IMR-90 (cell line): ENCODE measurements at regions not wholly inside any gene's neighbourhood (a gene's known extent, or its start where the extent isn't known, plus 50 kb on each side); places are given as distances from the start of the nearest gene placed in this dataset.

Experiments
- ATAC-seq: fragments of 200-7000 bp; cut with Tn5 transposase; 2 replicates; pipeline ENCODE4 v1.9.1; 2020; ENCODE audit warnings: low read depth, mild to moderate bottlenecking, moderate library complexity
- BruUV-seq: library from RNA; stranded (reverse); fragments of 400-500 nt; replicated peaks from 2 replicates; lab custom pipeline; 2021; lab: Mats Ljungman, UMichigan
- CTCF ChIA-PET: fragments of 300-600 bp; formaldehyde crosslinking; extraction: SDS; loops from one replicate; lab custom pipeline; 2021; ENCODE audit warnings: antibody characterized with exemption; lab: Yijun Ruan, JAX
- POLR2A ChIA-PET: fragments of 300-600 bp; sonication (Branson Sonifier 250); formaldehyde crosslinking; loops from one replicate; lab custom pipeline; 2022; ENCODE audit warnings: antibody characterized with exemption; ENCODE audit not compliant: unreplicated experiment; lab: Charles Lee
- DNase-seq: peaks from one replicate; pipeline ENCODE4 v3.0.0; 2013
- H2AFZ ChIP-seq: replicated peaks from 2 replicates; pipeline ENCODE3; 2013; ENCODE audit warnings: low read length, mild to moderate bottlenecking; ENCODE audit not compliant: poor library complexity
- H2AK5ac ChIP-seq: 2 replicates; pipeline ENCODE4 v1.6.1; 2013; ENCODE audit warnings: low read depth, low read length, inconsistent platforms
- H2AK9ac ChIP-seq: replicated peaks from 2 replicates; pipeline ENCODE3; 2013; ENCODE audit warnings: mild to moderate bottlenecking, low read depth, low read length, moderate library complexity; ENCODE audit not compliant: poor library complexity
- H2BK120ac ChIP-seq: 2 replicates; pipeline ENCODE4 v1.6.1; 2013; ENCODE audit warnings: low read depth, low read length, inconsistent platforms
- H2BK15ac ChIP-seq: 3 replicates; pipeline ENCODE4 v1.6.1; 2013; ENCODE audit warnings: low read depth, low read length, inconsistent platforms
- H2BK20ac ChIP-seq: 2 replicates; pipeline ENCODE4 v1.6.1; 2013; ENCODE audit warnings: low read depth, mild to moderate bottlenecking, inconsistent platforms, low read length, moderate library complexity
- H2BK5ac ChIP-seq: 2 replicates; pipeline ENCODE4 v1.6.1; 2013; ENCODE audit warnings: mild to moderate bottlenecking, low read depth, low read length, inconsistent platforms; ENCODE audit not compliant: poor library complexity, severe bottlenecking
- H3K14ac ChIP-seq: replicated peaks from 2 replicates; pipeline ENCODE4 v1.6.1; 2013; ENCODE audit warnings: low read depth, low read length, inconsistent platforms
- H3K18ac ChIP-seq: 2 replicates; pipeline ENCODE4 v1.6.1; 2013; ENCODE audit warnings: low read depth, low read length, control low read depth
- H3K23ac ChIP-seq: 2 replicates; pipeline ENCODE4 v1.6.1; 2013; ENCODE audit warnings: low read depth, low read length, inconsistent platforms
- H3K27ac ChIP-seq: 2 replicates; pipeline ENCODE4 v1.5.1; 2013; ENCODE audit warnings: mild to moderate bottlenecking, control low read depth, low read length; ENCODE audit not compliant: insufficient read depth
- H3K27me3 ChIP-seq: 2 replicates; pipeline ENCODE4 v1.6.1; 2013; ENCODE audit warnings: low read length; ENCODE audit not compliant: control insufficient read depth, insufficient read depth
- H3K36me3 ChIP-seq: 2 replicates; pipeline ENCODE4 v1.6.1; 2013; ENCODE audit warnings: low read length, mixed read lengths; ENCODE audit not compliant: control insufficient read depth, insufficient read depth
- H3K4ac ChIP-seq: 2 replicates; pipeline ENCODE4 v1.6.1; 2013; ENCODE audit warnings: low read depth, low read length, inconsistent platforms
- H3K4me1 ChIP-seq: 2 replicates; pipeline ENCODE4 v1.6.1; 2013; ENCODE audit warnings: low read length, mixed read lengths; ENCODE audit not compliant: control insufficient read depth, insufficient read depth
- H3K4me2 ChIP-seq: 2 replicates; pipeline ENCODE4 v1.6.1; 2013; ENCODE audit warnings: low read depth, mild to moderate bottlenecking, control low read depth, low read length, moderate library complexity
- H3K4me3 ChIP-seq: 2 replicates; pipeline ENCODE4 v1.5.1; 2013; ENCODE audit warnings: low read depth, mild to moderate bottlenecking, control low read depth, low read length, moderate library complexity; ENCODE audit not compliant: insufficient read depth
- H3K56ac ChIP-seq: 2 replicates; pipeline ENCODE4 v1.6.1; 2013; ENCODE audit warnings: low read length, inconsistent platforms; ENCODE audit not compliant: insufficient read depth; ENCODE audit errors: extremely low read depth
- H3K79me1 ChIP-seq, 2 experiments: 2 replicates each; pipeline ENCODE4 v1.6.1; 2013; ENCODE audit warnings: low read length in 2 of 2, inconsistent platforms in 1 of 2, low read depth in 1 of 2
- H3K9ac ChIP-seq: 2 replicates; pipeline ENCODE4 v1.6.1; 2013; ENCODE audit warnings: low read depth, low read length, control low read depth
- H3K9me1 ChIP-seq: 2 replicates; pipeline ENCODE4 v1.6.1; 2013; ENCODE audit warnings: low read length, inconsistent platforms; ENCODE audit not compliant: insufficient read depth
- H3K9me3 ChIP-seq: 2 replicates; pipeline ENCODE4 v1.6.1; 2013; ENCODE audit warnings: low read length; ENCODE audit not compliant: control insufficient read depth, insufficient read depth
- H4K20me1 ChIP-seq: 2 replicates; pipeline ENCODE4 v1.6.1; 2013; ENCODE audit warnings: low read length, inconsistent platforms; ENCODE audit not compliant: insufficient read depth
- H4K5ac ChIP-seq: 2 replicates; pipeline ENCODE4 v1.6.1; 2013; ENCODE audit warnings: mild to moderate bottlenecking, low read depth, low read length, control low read depth
- H4K8ac ChIP-seq, 2 experiments: 2 replicates each; pipeline ENCODE4 v1.6.1; 2013; ENCODE audit warnings: low read depth in 2 of 2, low read length in 2 of 2, control low read depth in 1 of 2, inconsistent platforms in 1 of 2
- H4K91ac ChIP-seq: 2 replicates; pipeline ENCODE4 v1.6.1; 2013; ENCODE audit warnings: low read depth, low read length, inconsistent platforms; ENCODE audit not compliant: insufficient read depth
- BHLHE40 ChIP-seq: fragments of 150-350 bp; IDR thresholded peaks from 2 replicates; pipeline ENCODE4 v1.6.1; 2016; ENCODE audit warnings: mild to moderate bottlenecking, low read depth, low read length
- CEBPB ChIP-seq: IDR thresholded peaks from 2 replicates; pipeline ENCODE4 v1.6.1; 2012; ENCODE audit warnings: low read depth, low read length, improper control_type of control experiment
- FOS ChIP-seq: fragments of 150-350 bp; IDR thresholded peaks from 2 replicates; pipeline ENCODE4 v1.6.1; 2016; ENCODE audit warnings: low read depth, low read length
- MAFK ChIP-seq: IDR thresholded peaks from 2 replicates; pipeline ENCODE4 v1.6.1; 2012; ENCODE audit warnings: low read depth, low read length, improper control_type of control experiment
- MAZ ChIP-seq: IDR thresholded peaks from 2 replicates; pipeline ENCODE4 v1.6.1; 2012; ENCODE audit warnings: low read depth, mild to moderate bottlenecking, low read length, improper control_type of control experiment, moderate library complexity, borderline replicate concordance
- MXI1 ChIP-seq: IDR thresholded peaks from 2 replicates; pipeline ENCODE4 v1.6.1; 2012; ENCODE audit warnings: low read depth, mild to moderate bottlenecking, low read length, moderate library complexity, borderline replicate concordance
- NFE2L2 ChIP-seq: fragments of 150-350 bp; IDR thresholded peaks from 2 replicates; pipeline ENCODE4 v1.6.1; 2016; ENCODE audit warnings: low read depth, mild to moderate bottlenecking, low read length
- RAD21 ChIP-seq: IDR thresholded peaks from 2 replicates; pipeline ENCODE4 v1.6.1; 2012; ENCODE audit warnings: low read length, improper control_type of control experiment
- RCOR1 ChIP-seq: IDR thresholded peaks from 2 replicates; pipeline ENCODE4 v1.6.1; 2012; ENCODE audit warnings: mild to moderate bottlenecking, low read length, improper control_type of control experiment; ENCODE audit not compliant: insufficient replicate concordance
- RFX5 ChIP-seq: IDR thresholded peaks from 2 replicates; pipeline ENCODE4 v1.8.0; 2012; ENCODE audit warnings: low read depth, mild to moderate bottlenecking, low read length, moderate library complexity
- SMC3 ChIP-seq: fragments of 150-350 bp; IDR thresholded peaks from 2 replicates; pipeline ENCODE4 v1.6.1; 2016; ENCODE audit warnings: low read depth, mild to moderate bottlenecking, antibody characterized with exemption, low read length, moderate library complexity
- WGBS, 2 experiments: methylation state at CpG; one replicate each; pipeline versions ENCODE4 v1.1.5 to v1.1.7; 2013; ENCODE audit warnings: missing lambda C conversion rate in 2 of 2; ENCODE audit not compliant: insufficient read length in 1 of 2; ENCODE audit errors: extremely low coverage in 2 of 2; 5-methylcytosine and 5-hydroxymethylcytosine counted together
- dilution Hi-C: fragments of 300-500 bp; cut with HindIII; formaldehyde crosslinking; loops from one replicate; pipeline ENCODE4 v1.14.3; 2018; ENCODE audit warnings: low sequenced_read_pairs; ENCODE audit not compliant: unreplicated experiment
- in situ Hi-C: fragments of 300-500 bp; cut with MboI; formaldehyde crosslinking; loops from 3 replicates; pipeline ENCODE4 v1.14.3; 2019; ENCODE audit warnings: low sequenced_read_pairs, inconsistent platforms, mixed read lengths
- intact Hi-C: fragments of 100-400 bp; cut with micrococcal nuclease; formaldehyde crosslinking; loops from 2 replicates; pipeline ENCODE4 v1.10.0; 2022
- TF ChIP-seq, protein P1 (sequence below): fragments of 150-350 bp; IDR thresholded peaks from 2 replicates; pipeline ENCODE4 v1.6.1; 2016; ENCODE audit warnings: low read depth, mild to moderate bottlenecking, low read length, moderate library complexity, borderline replicate concordance
- TF ChIP-seq, protein P2 (sequence below): fragments of 150-350 bp; IDR thresholded peaks from 2 replicates; pipeline ENCODE4 v1.6.1; 2017; ENCODE audit warnings: mild to moderate bottlenecking, antibody characterized with exemption, low read length, low read depth
- TF ChIP-seq, protein P3 (sequence below): conservative IDR thresholded peaks from 2 replicates; pipeline ENCODE4 v1.5.1; 2012; ENCODE audit warnings: mild to moderate bottlenecking, low read depth, low read length, improper control_type of control experiment

DNA sequence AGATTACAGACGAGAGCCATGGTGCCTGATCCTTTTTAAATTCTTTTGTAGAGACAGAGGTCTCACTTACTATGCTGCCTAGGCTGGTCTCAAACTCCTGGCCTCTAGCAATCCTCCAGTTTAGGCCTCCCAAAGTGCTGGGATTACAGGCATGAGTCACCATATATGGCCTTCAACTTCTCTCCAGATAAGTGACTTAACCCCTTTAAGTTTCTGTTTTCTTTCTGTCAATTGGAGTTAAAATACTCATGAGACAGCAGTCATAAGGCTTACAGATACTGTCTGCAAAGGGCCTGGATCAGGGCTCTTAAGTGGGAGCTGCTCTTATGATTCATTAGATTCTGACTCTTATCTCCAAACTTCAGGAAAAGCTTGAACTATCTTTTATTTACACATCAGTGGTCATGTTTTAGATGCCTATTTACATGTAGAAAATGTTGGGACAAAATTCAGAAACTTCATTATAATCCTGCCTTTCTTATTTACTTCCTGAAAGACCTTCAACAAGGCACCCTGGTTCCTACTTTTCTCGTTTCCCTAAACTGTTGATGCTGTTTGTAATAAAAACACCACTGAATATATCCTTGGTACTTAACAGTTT is 271.5 kb upstream of the TBX3 start:
- Histone ChIP-seq H3K4me1 (no peaks in the 10 kb centered on the region), H3K9me1 (no peaks in the 10 kb centered on the region), H2AFZ (no peak overlapping the region), H3K56ac (no peak overlapping the region), H2AK9ac (no peak overlapping the region), H4K5ac (no peak overlapping the region), H3K27ac (no peak overlapping the region), H3K4me3 (no peak overlapping the region), H3K27me3 (no peaks in the 10 kb centered on the region), H2BK120ac (no peak overlapping the region), H3K4me2 (no peak overlapping the region), H2BK15ac (no peak overlapping the region), H4K8ac (no peak overlapping the region), H3K23ac (no peak overlapping the region), H3K18ac (no peak overlapping the region), H3K36me3 (no peaks in the 10 kb centered on the region), H2BK20ac (no peak overlapping the region), H3K9me3 (no peaks in the 10 kb centered on the region), H3K4ac (no peak overlapping the region), H3K14ac (no peak overlapping the region), H3K79me1 (no peaks in the 10 kb centered on the region), H3K9ac (no peak overlapping the region), H2AK5ac (no peak overlapping the region; the same call in 1 of the 2 replicates), H4K91ac (no peak overlapping the region), H4K20me1 (no peaks in the 10 kb centered on the region), H2BK5ac (no peak overlapping the region)
- CTCF ChIA-PET = interaction anchor here (0.6 kb wide), 1 partner anchor 35 kb away, joined by 7 read pairs; no protein-coding TSS in a partner anchor
- dilution Hi-C loops (no loop called here), in situ Hi-C loops (no loop called here), intact Hi-C loops (no loop called here)
- WGBS, 2 experiments = no CpG with 5 or more reads among the region's 2 CpGs
- DNase-seq (peak; percentile 52), ATAC-seq (peak; percentile 57)
- no TSS peak for BruUV-seq
- TF ChIP-seq MAZ = no peak
- TF ChIP-seq SMC3 = no peak
- TF ChIP-seq, protein P1, sequence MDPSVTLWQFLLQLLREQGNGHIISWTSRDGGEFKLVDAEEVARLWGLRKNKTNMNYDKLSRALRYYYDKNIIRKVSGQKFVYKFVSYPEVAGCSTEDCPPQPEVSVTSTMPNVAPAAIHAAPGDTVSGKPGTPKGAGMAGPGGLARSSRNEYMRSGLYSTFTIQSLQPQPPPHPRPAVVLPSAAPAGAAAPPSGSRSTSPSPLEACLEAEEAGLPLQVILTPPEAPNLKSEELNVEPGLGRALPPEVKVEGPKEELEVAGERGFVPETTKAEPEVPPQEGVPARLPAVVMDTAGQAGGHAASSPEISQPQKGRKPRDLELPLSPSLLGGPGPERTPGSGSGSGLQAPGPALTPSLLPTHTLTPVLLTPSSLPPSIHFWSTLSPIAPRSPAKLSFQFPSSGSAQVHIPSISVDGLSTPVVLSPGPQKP = no peak
- TF ChIP-seq NFE2L2 = no peak
- no peak for TF ChIP-seq RAD21
- TF ChIP-seq RFX5 = no peak
- TF ChIP-seq, protein P2, sequence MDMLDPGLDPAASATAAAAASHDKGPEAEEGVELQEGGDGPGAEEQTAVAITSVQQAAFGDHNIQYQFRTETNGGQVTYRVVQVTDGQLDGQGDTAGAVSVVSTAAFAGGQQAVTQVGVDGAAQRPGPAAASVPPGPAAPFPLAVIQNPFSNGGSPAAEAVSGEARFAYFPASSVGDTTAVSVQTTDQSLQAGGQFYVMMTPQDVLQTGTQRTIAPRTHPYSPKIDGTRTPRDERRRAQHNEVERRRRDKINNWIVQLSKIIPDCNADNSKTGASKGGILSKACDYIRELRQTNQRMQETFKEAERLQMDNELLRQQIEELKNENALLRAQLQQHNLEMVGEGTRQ = no peak
- TF ChIP-seq BHLHE40 = no peak
- no peak for TF ChIP-seq CEBPB
- no peak for TF ChIP-seq MXI1
- peak; percentile 29; the same call in 1 of the 2 replicates for TF ChIP-seq FOS
- TF ChIP-seq, protein P3, sequence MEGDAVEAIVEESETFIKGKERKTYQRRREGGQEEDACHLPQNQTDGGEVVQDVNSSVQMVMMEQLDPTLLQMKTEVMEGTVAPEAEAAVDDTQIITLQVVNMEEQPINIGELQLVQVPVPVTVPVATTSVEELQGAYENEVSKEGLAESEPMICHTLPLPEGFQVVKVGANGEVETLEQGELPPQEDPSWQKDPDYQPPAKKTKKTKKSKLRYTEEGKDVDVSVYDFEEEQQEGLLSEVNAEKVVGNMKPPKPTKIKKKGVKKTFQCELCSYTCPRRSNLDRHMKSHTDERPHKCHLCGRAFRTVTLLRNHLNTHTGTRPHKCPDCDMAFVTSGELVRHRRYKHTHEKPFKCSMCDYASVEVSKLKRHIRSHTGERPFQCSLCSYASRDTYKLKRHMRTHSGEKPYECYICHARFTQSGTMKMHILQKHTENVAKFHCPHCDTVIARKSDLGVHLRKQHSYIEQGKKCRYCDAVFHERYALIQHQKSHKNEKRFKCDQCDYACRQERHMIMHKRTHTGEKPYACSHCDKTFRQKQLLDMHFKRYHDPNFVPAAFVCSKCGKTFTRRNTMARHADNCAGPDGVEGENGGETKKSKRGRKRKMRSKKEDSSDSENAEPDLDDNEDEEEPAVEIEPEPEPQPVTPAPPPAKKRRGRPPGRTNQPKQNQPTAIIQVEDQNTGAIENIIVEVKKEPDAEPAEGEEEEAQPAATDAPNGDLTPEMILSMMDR = no peak
- TF ChIP-seq MAFK = no peak
- TF ChIP-seq RCOR1 = peak; percentile 31
- POLR2A ChIA-PET = interaction anchor here (0.6 kb wide), 1 partner anchor 15 kb away, joined by 3 read pairs; no protein-coding TSS in a partner anchor
